GM18870 (cell line): ENCODE measurements at regions not wholly inside any gene's neighbourhood (a gene's known extent, or its start where the extent isn't known, plus 50 kb on each side); places are given as distances from the start of the nearest gene placed in this dataset.

Experiments used
- ATAC-seq: cut with Tn5 transposase; IDR thresholded peaks from one replicate; pipeline ENCODE4 v1.9.1; 2021; ENCODE audit warnings: moderate library complexity; ENCODE audit not compliant: unreplicated experiment

DNA sequence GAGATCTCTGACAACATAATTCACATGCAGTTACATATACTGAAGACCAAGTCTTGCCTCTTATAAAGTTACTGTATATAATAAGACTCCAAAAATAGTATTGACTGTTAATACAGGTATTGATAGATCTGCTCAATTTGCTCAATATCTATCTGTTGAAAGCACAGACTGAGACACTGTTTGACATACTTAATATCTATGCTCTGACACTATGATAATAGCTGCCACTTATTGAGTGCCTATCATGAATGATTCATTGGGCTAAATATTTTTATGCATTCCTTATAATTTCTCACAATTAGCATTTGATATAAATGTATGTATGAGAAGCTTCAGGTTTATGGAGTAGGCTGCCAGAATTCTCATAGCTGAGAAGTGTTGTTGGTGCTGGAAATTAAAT, 1600.9 kb upstream of the IGFBP7 start:
- no peak for ATAC-seq

DNA sequence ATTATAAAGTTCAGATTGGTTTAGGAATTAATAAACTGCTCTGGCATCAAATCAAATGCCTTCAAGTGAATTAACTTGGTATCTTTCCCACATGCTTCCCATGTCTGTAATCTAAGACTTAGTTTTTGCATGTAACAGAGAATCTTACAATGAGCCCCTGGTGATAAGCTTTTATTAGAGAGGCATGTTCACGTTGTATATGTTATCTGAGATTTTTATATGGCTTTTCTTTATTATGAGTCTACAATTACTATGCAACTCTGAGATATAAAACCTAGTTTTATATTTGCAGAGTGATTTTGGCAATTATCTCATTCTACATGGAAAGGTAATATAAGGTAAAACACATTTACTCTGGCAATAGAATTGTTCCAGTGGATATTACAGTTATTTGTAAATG, 1578.4 kb upstream of the IGFBP7 start:
- ATAC-seq: no peak

DNA sequence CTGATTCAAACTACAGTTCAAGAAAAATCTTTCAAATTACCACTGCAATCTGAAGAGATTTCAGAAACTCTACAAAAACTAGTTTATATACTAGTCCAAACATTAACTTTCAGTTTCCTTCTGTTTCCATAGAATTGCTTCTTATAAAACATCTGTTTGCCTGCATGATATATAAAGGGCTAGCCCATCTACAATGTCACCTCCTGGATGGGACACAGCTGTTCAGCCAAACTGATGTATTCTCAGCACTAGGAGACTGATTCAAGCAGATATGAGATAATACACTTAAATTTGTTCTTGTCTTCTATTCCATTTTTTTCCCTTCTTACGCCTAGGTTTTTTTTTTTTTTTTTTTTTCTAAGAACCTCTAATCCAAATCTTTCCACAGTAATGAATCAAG, 1569.7 kb upstream of the IGFBP7 start:
- ATAC-seq: no peak

DNA sequence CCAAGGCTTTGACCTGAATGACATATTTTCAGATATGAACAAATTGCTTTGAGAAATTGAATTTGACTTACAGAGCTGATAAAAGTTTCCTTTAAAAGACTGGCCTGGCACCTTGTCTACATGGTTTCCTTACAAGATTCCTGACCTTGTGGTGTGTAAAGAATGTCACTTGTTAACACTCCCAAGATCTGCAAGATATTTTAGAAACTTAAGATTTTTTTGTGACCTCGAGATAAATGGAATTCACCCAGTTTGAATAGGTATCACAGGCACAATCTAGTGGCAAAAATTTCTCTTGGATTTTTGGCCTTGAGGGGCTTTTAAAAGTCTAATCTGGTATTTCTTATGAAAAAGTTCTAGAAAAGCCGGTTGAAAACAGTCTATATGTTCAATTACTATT, 1568.9 kb upstream of the IGFBP7 start:
- no peak for ATAC-seq

DNA sequence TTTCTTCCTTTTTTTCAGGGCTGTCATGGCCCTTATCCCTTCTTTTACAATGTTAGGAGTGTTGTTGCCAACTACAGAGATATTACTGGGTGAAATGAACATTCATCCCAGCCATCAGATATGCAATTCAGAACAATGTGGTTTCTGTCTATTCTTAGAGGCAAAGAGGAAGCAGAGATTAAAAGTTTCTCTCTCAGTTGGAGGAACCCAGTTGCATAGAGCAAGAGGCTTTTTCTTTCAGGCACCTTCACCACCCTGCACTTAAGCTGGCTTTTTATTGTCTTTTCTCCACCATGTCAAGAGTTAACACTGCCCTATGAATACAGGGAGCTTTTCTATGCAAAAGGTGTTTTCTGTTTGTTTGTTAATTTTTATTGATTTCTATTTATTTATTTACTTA, 1559.6 kb upstream of the IGFBP7 start:
- no peak for ATAC-seq

DNA sequence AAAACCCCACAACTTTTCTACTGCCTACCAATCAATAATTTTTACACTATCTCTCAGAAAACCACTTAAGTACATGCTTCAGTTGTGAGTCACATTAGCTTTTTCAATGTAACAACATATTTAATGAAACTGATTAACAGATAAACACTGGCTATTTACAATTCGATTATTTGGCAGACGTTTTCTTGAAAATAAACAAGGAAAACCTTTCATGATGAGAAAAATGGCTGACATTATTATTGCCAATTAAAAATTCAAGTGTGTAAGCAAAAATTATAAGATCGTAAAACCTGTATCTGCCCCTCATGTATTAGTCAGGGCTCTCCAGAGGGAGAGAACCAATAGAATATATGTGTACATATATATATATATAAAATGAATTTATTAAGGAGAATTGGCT, 1555.5 kb upstream of the IGFBP7 start:
- no peak for ATAC-seq

DNA sequence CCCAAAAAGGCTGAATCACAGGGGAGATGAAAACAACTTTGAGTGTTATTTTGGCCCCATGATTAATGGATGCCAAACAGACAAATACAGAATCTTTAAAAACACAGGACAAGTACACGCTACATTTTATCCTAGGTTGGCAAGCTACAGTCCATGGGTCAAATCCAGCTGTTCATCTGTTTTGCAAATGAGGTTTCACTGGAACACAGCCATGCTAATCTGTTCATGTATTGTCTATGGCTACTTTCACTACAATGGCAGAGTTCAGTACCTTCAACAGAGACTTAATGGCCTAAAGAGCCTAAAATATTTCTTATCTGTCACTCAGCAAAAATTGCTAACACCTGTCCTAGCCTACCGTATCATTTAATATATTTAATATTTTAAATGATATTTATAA, 1548.5 kb upstream of the IGFBP7 start:
- no peak for ATAC-seq

DNA sequence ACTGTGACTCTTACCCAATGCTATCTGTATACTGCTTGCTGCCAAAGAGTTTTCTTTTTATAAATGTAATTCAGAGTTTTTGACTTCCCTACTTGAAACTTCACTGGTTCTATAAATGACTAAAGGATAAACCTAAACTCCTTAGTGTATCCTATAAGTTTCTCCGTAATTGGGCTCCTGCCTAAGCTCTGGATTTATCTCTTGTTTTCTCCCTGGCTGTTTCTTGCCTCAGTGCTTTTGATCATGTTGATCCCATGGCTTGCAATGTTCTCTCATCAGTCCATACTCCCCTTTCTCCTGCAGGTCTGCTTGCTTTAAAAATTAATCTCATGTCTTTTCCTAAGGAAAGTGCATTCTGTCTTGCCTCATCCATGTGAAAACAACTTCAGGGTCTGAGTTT, 1543.1 kb upstream of the IGFBP7 start:
- ATAC-seq: no peak

DNA sequence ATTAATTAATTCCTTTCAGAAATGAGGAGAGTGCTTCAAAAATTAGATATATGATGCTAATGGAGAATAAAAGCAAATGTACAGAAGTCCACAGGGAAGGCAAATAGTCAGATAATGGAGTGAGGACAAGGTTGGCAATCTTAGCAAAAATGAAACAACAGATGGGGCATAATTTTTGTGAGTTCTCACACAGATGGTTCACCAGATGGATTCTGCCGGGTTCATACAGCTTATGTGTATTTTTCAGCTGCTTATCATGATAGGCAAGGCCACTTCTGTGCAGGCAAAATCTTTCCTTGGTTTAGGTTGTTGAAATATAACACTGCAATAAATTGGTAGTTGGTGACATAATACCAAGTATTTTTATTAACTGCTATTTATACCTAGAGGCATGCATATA, 1539.0 kb upstream of the IGFBP7 start:
- no peak for ATAC-seq

DNA sequence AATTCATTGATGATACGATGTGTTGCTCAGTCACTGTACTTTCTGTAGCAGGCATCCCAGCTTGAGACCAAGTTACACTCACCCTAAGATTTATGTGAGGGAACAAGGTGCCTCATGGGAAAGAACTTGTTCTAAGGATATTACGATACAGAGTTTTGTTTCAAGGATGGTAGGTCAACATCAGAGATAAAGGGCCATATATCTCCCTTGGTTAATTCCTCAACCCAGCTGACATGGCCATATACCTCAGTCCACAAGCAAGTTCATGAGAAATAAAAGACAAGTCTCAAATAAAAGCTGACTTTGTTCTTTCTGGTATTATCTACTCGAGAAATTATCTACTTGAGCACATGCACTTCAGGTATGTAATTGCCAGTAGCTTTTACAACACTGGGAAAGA, 1535.9 kb upstream of the IGFBP7 start:
- no peak for ATAC-seq

DNA sequence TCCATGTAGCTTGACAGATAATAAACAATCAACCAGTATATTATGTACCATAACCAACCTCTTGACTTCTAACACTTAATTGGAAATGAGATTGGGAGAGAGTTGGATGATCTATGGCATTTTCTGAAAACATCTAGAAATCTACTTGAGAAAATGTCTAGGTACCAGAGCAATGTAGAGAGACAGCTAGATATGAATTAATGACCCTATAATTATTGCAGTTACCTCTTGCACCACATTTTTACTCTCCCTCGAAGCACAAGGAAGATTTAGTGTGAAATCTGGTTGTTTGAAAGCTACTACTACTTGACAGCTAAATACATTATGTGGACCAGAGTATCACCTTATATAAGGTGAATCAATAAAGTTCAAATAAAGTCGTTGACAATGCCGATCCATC, 1534.4 kb upstream of the IGFBP7 start:
- no peak for ATAC-seq

DNA sequence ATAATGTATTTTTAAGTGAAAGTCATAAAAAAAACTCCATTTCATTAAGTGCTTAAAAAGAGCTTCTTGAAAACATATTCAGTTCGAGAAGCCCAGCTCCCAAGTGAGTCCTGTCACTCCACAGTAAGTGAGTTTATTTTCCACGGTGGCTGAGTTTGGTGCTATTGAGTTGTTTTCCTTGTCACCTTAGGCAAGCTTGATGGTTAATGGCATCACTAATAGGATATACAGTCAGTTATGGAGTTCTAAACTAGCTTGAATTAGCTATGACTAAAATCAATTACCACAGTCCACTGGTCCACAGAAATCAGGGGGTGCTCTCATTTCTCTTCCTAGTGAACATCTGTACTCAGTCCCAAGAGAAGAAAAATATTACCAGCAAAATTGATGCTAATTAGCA, 1526.2 kb upstream of the IGFBP7 start:
- ATAC-seq: no peak

DNA sequence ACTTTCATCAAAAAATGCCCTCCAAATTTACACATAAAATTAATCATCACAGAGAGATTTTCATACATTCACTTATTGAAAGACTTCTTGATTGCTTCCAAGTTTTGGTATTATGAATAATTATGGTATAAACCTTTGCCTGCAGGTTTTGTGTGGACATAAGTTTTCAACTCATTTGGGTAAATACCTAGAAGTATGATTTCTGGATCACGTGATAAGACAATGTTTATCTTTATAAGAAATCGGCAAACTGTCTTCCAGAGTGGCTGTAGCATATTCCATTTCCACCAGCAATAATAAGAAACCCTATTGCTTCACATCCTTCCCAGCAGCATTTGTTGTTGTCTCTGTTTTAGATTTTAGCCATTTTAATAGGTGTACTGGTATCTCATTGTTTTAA, 1507.0 kb upstream of the IGFBP7 start:
- ATAC-seq: no peak

DNA sequence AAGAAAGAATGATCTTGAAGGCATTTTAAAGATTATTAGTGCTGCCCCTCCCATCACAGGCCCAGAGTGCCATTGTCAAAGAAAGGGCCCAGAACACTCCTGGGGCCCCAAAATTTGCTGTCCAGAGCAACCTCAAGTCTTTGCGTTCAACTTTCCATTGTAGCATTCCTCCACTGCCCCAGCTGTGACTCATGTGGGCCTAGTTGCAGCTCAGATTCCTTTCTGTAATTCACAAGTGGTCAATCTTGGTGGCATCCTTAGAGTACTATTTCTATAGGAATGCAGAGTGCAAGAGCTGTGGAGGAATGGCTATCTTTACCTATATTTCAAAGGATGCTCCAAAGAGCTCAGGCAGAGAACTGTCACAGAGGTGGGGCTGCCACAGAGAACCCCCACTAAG, 1500.8 kb upstream of the IGFBP7 start:
- no peak for ATAC-seq

DNA sequence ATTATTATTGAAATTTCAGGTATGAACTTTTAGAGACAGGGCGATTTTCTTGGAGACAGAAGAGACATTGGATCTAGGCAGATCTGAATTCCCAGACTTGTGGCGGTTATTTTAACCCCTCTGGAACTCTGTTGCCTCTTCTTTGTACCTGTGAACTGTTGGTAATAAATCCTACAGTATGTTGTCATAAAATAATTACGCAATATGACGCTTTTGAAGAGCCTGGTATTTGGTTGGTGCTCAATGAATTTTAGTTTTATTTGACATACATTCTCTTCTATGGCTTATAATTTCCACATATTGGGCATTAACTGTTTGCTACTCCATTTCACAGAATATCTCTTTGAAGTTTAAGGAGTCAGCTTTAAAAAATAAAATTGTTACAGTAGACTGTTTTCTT, 1496.1 kb upstream of the IGFBP7 start:
- ATAC-seq: no peak

DNA sequence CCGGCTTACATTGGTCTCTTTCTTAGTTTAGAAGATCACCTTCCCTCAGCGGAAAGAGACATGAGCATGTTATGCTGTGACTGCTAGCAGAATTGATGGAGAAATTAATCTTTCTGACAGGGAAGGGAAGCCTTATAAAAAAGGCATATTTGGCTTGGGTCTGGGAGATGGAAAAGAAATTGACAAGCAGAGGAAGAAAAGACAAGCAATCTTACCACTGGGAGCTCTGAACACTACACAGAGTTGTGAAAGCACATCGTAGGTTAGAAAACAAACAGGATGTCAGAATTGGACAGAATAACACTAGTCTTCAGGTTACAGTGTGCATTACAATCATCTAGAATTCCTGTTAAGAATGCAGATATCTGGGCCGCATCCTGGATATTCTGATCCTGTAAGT, 1493.8 kb upstream of the IGFBP7 start:
- no peak for ATAC-seq

DNA sequence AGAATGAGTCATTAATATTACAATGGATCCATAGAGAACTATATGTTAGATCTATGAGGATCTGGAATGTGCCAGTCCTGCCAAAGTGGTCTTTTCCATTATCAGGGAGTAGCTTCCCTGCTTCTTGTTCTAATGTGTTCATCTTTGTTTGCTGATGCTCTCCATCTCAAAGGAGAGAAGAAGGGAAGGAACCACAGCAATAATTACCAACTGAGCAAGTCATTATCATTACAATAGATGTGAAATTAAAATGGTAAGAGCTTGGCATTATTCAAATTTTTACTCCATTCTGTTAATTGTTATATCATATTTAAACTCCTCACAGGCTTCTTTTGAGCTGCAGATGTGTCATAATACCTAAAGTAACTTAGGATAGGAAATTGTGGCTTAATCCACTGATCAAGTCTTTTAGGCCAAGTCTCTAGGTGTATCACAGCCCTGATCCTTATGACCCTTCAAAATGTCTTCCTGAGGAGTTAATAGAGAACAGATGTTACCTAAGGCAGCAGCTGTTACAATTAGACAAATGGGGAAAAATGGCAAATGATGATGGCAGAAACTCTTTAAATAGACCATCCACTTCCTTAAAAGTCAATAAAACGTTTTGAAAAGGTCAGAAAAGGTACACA, 1492.7 kb upstream of the IGFBP7 start:
- no peak for ATAC-seq

DNA sequence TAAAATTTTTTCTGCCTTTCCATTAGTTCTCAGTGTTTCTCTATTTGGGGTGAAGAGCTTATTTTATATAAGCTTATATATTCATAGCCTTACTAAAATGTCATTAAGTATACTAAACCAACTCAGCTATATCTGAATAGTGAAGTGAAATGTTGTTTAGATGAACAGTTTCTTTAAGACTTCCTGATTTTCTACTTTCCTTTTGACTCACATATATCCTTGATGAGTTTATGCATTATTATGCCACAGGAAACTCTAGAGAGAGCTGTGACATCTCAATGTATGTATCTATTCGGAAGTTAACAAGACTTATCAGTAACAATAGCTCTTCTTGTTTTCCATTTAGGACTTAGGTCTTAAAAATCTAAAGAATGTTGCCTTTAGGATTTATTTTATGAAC, 1491.8 kb upstream of the IGFBP7 start:
- peak; percentile 69 for ATAC-seq

DNA sequence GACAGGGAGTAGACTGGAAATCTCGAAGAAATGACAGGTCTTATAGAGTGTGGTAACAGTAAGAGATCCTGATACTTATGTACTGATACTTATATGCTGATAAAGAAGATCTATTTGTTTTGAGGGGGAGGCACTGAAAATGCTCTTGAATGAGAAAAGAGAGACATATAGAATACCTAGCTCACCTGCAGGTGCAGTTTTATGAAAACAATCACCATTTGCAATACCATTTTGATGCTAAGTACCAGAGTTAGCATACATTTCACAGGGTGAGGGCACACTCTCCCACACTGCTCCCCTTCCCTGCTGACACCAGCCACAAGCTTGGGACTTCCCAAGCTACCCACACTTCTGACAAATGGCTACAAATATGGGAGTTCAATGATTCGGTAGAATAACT, 1490.1 kb upstream of the IGFBP7 start:
- ATAC-seq: no peak

DNA sequence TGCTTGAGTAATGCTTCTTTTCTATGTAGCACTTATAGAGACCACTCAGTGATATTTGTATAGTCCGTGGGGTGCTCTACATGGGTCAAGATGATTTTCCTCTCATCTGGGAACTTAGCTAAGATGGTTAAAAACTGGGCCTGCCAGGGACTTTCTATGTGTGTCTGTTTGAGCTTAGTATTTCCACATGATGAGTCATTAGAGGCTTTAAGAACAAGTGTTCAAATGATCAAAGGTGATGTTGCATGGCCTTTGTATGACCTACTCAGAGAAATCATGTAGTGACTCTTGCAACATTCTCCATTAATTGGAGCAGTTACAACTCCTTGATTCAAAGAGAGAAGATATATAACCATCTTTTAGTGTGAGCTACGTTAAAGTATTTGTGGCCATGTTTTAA, 1480.5 kb upstream of the IGFBP7 start:
- peak; percentile 83 for ATAC-seq

DNA sequence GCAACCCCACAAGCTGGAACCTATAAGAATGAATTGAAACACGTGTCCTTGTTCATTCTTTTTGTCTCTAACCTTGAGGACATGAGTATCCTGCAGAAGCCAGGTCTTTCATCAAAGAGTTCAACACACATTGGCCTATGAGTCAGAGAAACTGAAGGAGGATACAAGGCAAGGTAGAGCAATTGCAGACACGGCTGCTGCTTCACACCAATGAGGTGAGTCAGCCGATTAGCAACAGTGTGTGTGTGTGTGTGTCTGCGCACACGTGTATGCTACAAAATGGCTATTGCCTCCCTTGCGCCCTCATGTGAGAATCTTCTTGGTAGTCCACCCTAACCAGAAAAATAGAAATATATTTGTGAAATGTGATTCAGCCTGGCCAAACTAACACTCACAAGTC, 1477.7 kb upstream of the IGFBP7 start:
- ATAC-seq: no peak

DNA sequence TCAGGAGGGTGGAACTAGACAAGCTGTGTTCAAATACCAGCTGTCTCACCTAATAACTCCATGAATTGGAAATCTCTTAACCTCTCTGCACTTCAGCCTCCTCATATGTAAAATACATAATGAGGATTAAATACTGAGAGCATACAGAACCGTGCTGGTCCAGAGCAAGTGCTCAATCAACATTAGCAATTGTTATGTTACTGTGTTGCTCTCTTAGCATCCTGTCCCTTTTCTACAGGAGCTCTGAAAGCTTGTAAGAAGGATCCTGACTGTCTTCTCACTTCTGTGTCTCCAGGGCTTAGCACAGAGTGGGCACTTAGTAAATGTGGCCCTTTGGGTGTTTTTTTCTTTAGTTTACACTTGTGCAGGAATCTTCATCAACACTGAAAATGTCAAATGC, 1456.1 kb upstream of the IGFBP7 start:
- no peak for ATAC-seq

DNA sequence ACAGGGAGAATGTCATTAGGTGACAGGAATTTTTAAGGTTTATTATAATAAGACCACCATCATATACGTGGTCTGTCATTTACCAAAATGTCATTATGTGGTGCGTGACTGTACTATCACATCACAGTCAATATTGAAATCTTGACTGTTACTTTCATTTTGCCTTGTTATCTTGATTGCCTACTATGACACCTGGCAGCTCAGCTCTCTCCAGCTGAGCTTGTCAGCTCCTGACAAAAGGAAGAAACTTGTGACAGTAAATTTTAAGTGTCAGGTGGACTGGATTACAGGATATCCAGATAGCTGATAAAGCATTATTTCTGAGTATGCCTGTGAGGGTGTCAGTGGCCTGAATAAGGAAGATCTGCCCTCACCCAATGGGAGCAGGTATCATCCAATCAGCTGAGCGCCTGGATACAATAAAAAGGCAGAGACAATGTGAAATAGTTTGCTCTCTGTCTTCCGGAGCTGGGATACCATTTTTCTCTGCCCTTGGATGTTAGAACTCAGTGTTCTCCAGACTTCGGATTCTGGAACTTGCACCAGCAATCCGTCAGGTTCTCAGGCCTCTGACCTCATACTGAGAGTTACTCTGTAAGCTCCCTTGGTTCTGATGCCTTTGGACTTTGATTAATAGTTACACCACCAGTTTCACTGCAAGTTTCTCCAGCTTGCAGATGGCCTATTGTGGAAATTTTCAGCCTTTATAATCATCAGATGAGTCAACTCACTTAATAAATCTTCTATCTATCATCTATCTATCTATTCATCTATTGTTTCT, 1454.7 kb upstream of the IGFBP7 start:
- no peak for ATAC-seq
